Colonic mucosa (tissue), 4 donors: ENCODE measurements at regions not wholly inside any gene's neighbourhood (a gene's known extent, or its start where the extent isn't known, plus 50 kb on each side); places are given as distances from the start of the nearest gene placed in this dataset.

ENCODE experiments used
- DNase-seq: peaks from one replicate; pipeline ENCODE4 v3.0.0-alpha.2; 2020
- H3K27ac ChIP-seq: fragments of 200-600 bp; one replicate; pipeline ENCODE4 v1.8.0; 2021
- H3K27me3 ChIP-seq: fragments of 200-600 bp; one replicate; pipeline ENCODE4 v1.8.0; 2021
- H3K36me3 ChIP-seq: fragments of 200-600 bp; one replicate; pipeline ENCODE4 v1.8.0; 2021
- H3K4me1 ChIP-seq: fragments of 200-600 bp; one replicate; pipeline ENCODE4 v1.8.0; 2021; ENCODE audit warnings: mild to moderate bottlenecking
- H3K4me3 ChIP-seq: fragments of 200-600 bp; one replicate; pipeline ENCODE4 v1.8.0; 2021
- H3K9ac ChIP-seq, 2 donors: one replicate each; pipeline ENCODE4 v1.7.0; 2013; ENCODE audit warnings: control low read depth in 2 of 2, low read depth in 2 of 2, low read length in 2 of 2
- H3K9me3 ChIP-seq: fragments of 200-600 bp; one replicate; pipeline ENCODE4 v1.8.0; 2021
- CTCF ChIP-seq: fragments of 200-600 bp; IDR thresholded peaks from one replicate; pipeline ENCODE4 v1.8.0; 2022; ENCODE audit warnings: antibody characterized with exemption, mild to moderate bottlenecking
- intact Hi-C: fragments of 100-400 bp; cut with DNase I; formaldehyde crosslinking; loops from one replicate; pipeline ENCODE4 v1.14.1; 2022
- donor health status: healthy.
- donor health status: DM: no; HTN: no; CAD: no.
- donor health status: DM: no; HTN: no; CAD: no.

GRCh38 chr16:88317613-88317965 is 65.2 kb upstream of the ZNF469 start:
- H3K27ac ChIP-seq, result no peak overlapping the region
- H3K9ac ChIP-seq, result no peak overlapping the region
- DNase-seq, result no peak
- H3K9me3 ChIP-seq, result no peaks in the 10 kb centered on the region
- no peak for TF ChIP-seq CTCF
- no peak overlapping the region for H3K4me3 ChIP-seq
- H3K4me1 ChIP-seq, result no peaks in the 10 kb centered on the region
- no peaks in the 10 kb centered on the region for H3K27me3 ChIP-seq
- intact Hi-C loops, result no loop called here
- H3K36me3 ChIP-seq, result no peaks in the 10 kb centered on the region

GRCh38 chr16:88318051-88318450 is 64.7 kb upstream of the ZNF469 start:
- Histone ChIP-seq H3K4me3 (no peak overlapping the region), H3K27ac (no peak overlapping the region), H3K9me3 (no peaks in the 10 kb centered on the region), H3K9ac (no peak overlapping the region), H3K36me3 (no peaks in the 10 kb centered on the region), H3K27me3 (no peaks in the 10 kb centered on the region), H3K4me1 (no peaks in the 10 kb centered on the region)
- no peak for DNase-seq
- intact Hi-C loops, result no loop called here
- no peak for TF ChIP-seq CTCF

GRCh38 chr16:88318521-88318920 is 64.2 kb upstream of the ZNF469 start:
- no peak for DNase-seq
- no peak overlapping the region for H3K9ac ChIP-seq
- H3K27ac ChIP-seq, result no peak overlapping the region
- H3K4me3 ChIP-seq, result no peak overlapping the region
- intact Hi-C loops, result no loop called here
- no peaks in the 10 kb centered on the region for H3K27me3 ChIP-seq
- H3K9me3 ChIP-seq, result no peaks in the 10 kb centered on the region
- no peaks in the 10 kb centered on the region for H3K36me3 ChIP-seq
- TF ChIP-seq CTCF, result no peak
- H3K4me1 ChIP-seq, result no peaks in the 10 kb centered on the region

- Histone ChIP-seq H3K27me3 (no peaks in the 10 kb centered on the region), H3K27ac (no peak overlapping the region), H3K4me3 (no peak overlapping the region), H3K36me3 (no peaks in the 10 kb centered on the region), H3K4me1 (no peaks in the 10 kb centered on the region), H3K9ac (no peak overlapping the region), H3K9me3 (no peaks in the 10 kb centered on the region)
- DNase-seq, result no peak
- TF ChIP-seq CTCF, result no peak
- intact Hi-C loops, result no loop called here
Observed at GRCh38 chr16:88319116-88319965, 63.4 kb upstream of the ZNF469 start.

- no peaks in the 10 kb centered on the region for H3K9me3 ChIP-seq
- no peaks in the 10 kb centered on the region for H3K4me1 ChIP-seq
- TF ChIP-seq CTCF, result no peak
- DNase-seq, result no peak
- no peaks in the 10 kb centered on the region for H3K36me3 ChIP-seq
- H3K27me3 ChIP-seq, result no peaks in the 10 kb centered on the region
- H3K4me3 ChIP-seq, result no peak overlapping the region
- H3K27ac ChIP-seq, result no peak overlapping the region
- intact Hi-C loops, result no loop called here
- no peak overlapping the region for H3K9ac ChIP-seq
Observed at GRCh38 chr16:88320947-88321634, 61.7 kb upstream of the ZNF469 start.
